Fibroblast of villous mesenchyme (primary cell): ENCODE measurements at regions not wholly inside any gene's neighbourhood (a gene's known extent, or its start where the extent isn't known, plus 50 kb on each side); places are given as distances from the start of the nearest gene placed in this dataset.

ENCODE experiments used
- DNase-seq: peaks from one replicate; pipeline ENCODE4 v3.0.0-alpha.2; 2010; ENCODE audit warnings: low read depth
- H3K4me3 ChIP-seq: 2 replicates; pipeline ENCODE4 v1.5.1; 2011; ENCODE audit warnings: low read depth, mild to moderate bottlenecking, low read length
- CTCF ChIP-seq: IDR thresholded peaks from 2 replicates; pipeline ENCODE4 v1.5.1; 2012; ENCODE audit warnings: low read depth, mild to moderate bottlenecking, low read length; ENCODE audit not compliant: insufficient read depth

- no peak for DNase-seq
- TF ChIP-seq CTCF = no peak
Measured at GRCh38 chr10:25114036-25114411, 60.8 kb upstream of the GPR158 start.

GRCh38 chr10:25117757-25118156 lies 57.0 kb upstream of the GPR158 start:
- DNase-seq = no peak
- TF ChIP-seq CTCF = no peak
- no peak overlapping the region for H3K4me3 ChIP-seq

More at GRCh38 chr10:25114036-25114411, 60.8 kb upstream of the GPR158 start:
- no peak overlapping the region for H3K4me3 ChIP-seq

- no peak for TF ChIP-seq CTCF
- no peak overlapping the region for H3K4me3 ChIP-seq
- no peak for DNase-seq
Measured at GRCh38 chr10:25120188-25120587, 54.6 kb upstream of the GPR158 start.
